Right lobe of liver (tissue), 6 donors: ENCODE measurements at regions not wholly inside any gene's neighbourhood (a gene's known extent, or its start where the extent isn't known, plus 50 kb on each side); places are given as distances from the start of the nearest gene placed in this dataset.

ENCODE experiments used
- ATAC-seq, 4 donors: fragments of 200-7000 bp; cut with Tn5 transposase; one replicate each; pipeline ENCODE4 v1.9.1; 2020; ENCODE audit warnings: mild to moderate bottlenecking in 4 of 4, moderate library complexity in 4 of 4
- DNase-seq, 3 donors: peaks; one replicate each; pipeline ENCODE4 v3.0.0-alpha.2; 2020
- H3K27ac ChIP-seq, 3 donors: fragments of 200-600 bp; one replicate each; pipeline ENCODE4 v1.8.0; 2022
- H3K27me3 ChIP-seq, 2 donors: fragments of 200-600 bp; one replicate each; pipeline ENCODE4 v1.8.0; 2022
- H3K36me3 ChIP-seq, 4 donors: fragments of 200-600 bp; sonication (generic) in 1 of 4; one replicate each; pipeline versions ENCODE4 v1.5.1 to v1.8.0; 2017 to 2022; ENCODE audit warnings: control low read depth in 1 of 4
- H3K4me1 ChIP-seq, 4 donors: fragments of 200-600 bp; sonication (generic) in 1 of 4; one replicate each; pipeline versions ENCODE4 v1.5.1 to v1.8.0; 2017 to 2022; ENCODE audit warnings: control low read depth in 1 of 4
- H3K4me3 ChIP-seq, 3 donors: fragments of 200-600 bp; one replicate each; pipeline ENCODE4 v1.8.0; 2022
- H3K9me3 ChIP-seq, 4 donors: fragments of 200-600 bp; sonication (generic) in 1 of 4; one replicate each; pipeline versions ENCODE4 v1.5.1 to v1.8.0; 2017 to 2022; ENCODE audit warnings: control low read depth in 1 of 4
- CTCF ChIP-seq, 4 donors: fragments of 200-600 bp in 3 of 4; fragments of 450-650 bp in 1 of 4; IDR thresholded peaks; one replicate each; pipeline versions ENCODE4 v1.5.1 to v1.8.0; 2016 to 2022; ENCODE audit warnings: antibody characterized with exemption in 4 of 4, mild to moderate bottlenecking in 2 of 4
- POLR2A ChIP-seq: fragments of 450-650 bp; IDR thresholded peaks from one replicate; pipeline ENCODE4 v1.6.1; 2017; ENCODE audit warnings: antibody characterized with exemption, mild to moderate bottlenecking
- WGBS: methylation state at CpG from one replicate; pipeline ENCODE4 v1.1.6; 2018; ENCODE audit warnings: low coverage, low lambda C conversion rate; ENCODE audit not compliant: insufficient coverage; ENCODE audit errors: missing lambda C conversion rate; 5-methylcytosine and 5-hydroxymethylcytosine counted together
- intact Hi-C, 2 donors: fragments of 100-400 bp; cut with DNase I; formaldehyde crosslinking; loops; one replicate each; pipeline versions ENCODE4 v1.11.2 to v1.14.1; 2022
- donor health status: DM: no; HTN: yes; CAD: no.
- donor health status: DM: no; HTN: no; CAD: no.
- donor health status: DM: no; HTN: no; CAD: no.
- donor health status: DM: no; HTN: yes; CAD: no.
- donor health status: DM: no; HTN: yes; CAD: no.

GRCh38 chr9:90948156-90948555 is 146.5 kb downstream of the SYK start:
- ATAC-seq, result no peak
- no peaks in the 10 kb centered on the region for H3K4me1 ChIP-seq
- H3K9me3 ChIP-seq, result no peaks in the 10 kb centered on the region
- no peaks in the 10 kb centered on the region for H3K36me3 ChIP-seq
- DNase-seq, result no peak
- no peak for TF ChIP-seq CTCF (IDR thresholded peaks at IDR 0.05)
- TF ChIP-seq POLR2A, result no peak
- H3K4me3 ChIP-seq, result no peak overlapping the region
- H3K27ac ChIP-seq, result no peak overlapping the region
- intact Hi-C loops, result no loop called here
- no peaks in the 10 kb centered on the region for H3K27me3 ChIP-seq
- WGBS, result 51% methylated on average over 6 of the region's 6 CpGs

GRCh38 chr9:90950600-90950999 is 149.0 kb downstream of the SYK start:
- TF ChIP-seq POLR2A, result no peak
- no peak overlapping the region for H3K27ac ChIP-seq
- ATAC-seq, result no peak

GRCh38 chr9:90953200-90953599 is 151.6 kb downstream of the SYK start:
- Histone ChIP-seq H3K27ac (no peak overlapping the region), H3K4me3 (no peak overlapping the region), H3K36me3 (no peaks in the 10 kb centered on the region), H3K4me1 (no peaks in the 10 kb centered on the region), H3K27me3 (no peaks in the 10 kb centered on the region), H3K9me3 (no peaks in the 10 kb centered on the region)
- no peak for DNase-seq
- intact Hi-C loops, result no loop called here
- TF ChIP-seq CTCF (IDR thresholded peaks at IDR 0.05), result no peak
- no peak for TF ChIP-seq POLR2A
- 28% methylated on average over 3 of the region's 3 CpGs for WGBS
- ATAC-seq, result no peak

More at GRCh38 chr9:90950600-90950999, 149.0 kb downstream of the SYK start:
- Histone ChIP-seq H3K4me1 (no peaks in the 10 kb centered on the region), H3K9me3 (no peaks in the 10 kb centered on the region), H3K4me3 (no peak overlapping the region), H3K27me3 (no peaks in the 10 kb centered on the region), H3K36me3 (no peaks in the 10 kb centered on the region)
- intact Hi-C loops, result no loop called here
- 27% methylated on average over 3 of the region's 3 CpGs for WGBS
- DNase-seq, result no peak

GRCh38 chr9:90953805-90954204 is 152.2 kb downstream of the SYK start:
- intact Hi-C loops, result no loop called here
- Histone ChIP-seq H3K9me3 (no peaks in the 10 kb centered on the region), H3K27me3 (no peaks in the 10 kb centered on the region), H3K4me3 (no peak overlapping the region), H3K4me1 (no peaks in the 10 kb centered on the region), H3K27ac (no peak overlapping the region), H3K36me3 (no peaks in the 10 kb centered on the region)
- 61% methylated on average over 3 of the region's 3 CpGs for WGBS
- TF ChIP-seq POLR2A (no peak), CTCF (IDR thresholded peaks at IDR 0.05) (no peak)
- ATAC-seq (no peak), DNase-seq (no peak)

- no peaks in the 10 kb centered on the region for H3K4me1 ChIP-seq
- intact Hi-C loops, result no loop called here
- no peak overlapping the region for H3K4me3 ChIP-seq
- TF ChIP-seq POLR2A, result no peak
- no peak for TF ChIP-seq CTCF (IDR thresholded peaks at IDR 0.05)
- no peaks in the 10 kb centered on the region for H3K36me3 ChIP-seq
- WGBS, result 39% methylated on average over 4 of the region's 9 CpGs
- H3K9me3 ChIP-seq, result no peaks in the 10 kb centered on the region
- DNase-seq, result no peak
- no peak overlapping the region for H3K27ac ChIP-seq
- H3K27me3 ChIP-seq, result no peaks in the 10 kb centered on the region
- ATAC-seq, result no peak
These were observed 154.6 kb downstream of the SYK start for GRCh38 chr9:90956026-90956810.
